ENCODE measurements at regions not wholly inside any gene's neighbourhood (a gene's known extent, or its start where the extent isn't known, plus 50 kb on each side); places are given as distances from the start of the nearest gene placed in this dataset.

DNA sequence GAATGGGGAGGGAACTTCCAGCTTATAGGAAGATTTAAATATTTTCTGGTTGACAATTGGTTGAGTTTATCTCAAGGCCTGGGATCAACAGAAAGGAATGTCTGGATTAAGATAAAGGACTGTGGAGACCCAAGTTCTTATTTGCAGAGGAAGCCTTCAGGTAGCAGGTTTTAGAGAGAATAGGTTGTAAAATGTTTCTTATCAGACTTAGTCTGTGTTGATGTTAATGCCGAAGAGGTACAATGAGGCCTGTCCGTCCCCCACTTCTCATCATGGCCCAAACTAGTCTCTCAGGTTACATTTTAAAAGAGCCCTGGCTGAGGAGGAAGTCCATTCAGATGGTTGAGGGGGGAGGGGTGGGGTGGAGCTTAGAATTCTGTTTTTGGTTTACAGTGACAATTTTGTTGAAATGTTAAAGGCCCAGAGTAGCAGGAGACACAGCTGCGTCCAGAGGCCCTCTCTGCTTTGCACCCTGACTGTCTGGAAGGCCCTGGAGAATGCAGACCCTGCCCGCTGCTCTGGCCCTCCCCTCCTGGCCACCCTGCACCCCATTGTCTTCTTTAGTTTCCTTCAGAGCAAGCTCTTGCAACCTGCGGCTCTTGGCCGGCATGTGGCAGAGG, 672.5 kb upstream of the TMEM132C start:
- Histone ChIP-seq H3K4me1 (ENCODE audit: insufficient read depth) (no peaks in the 10 kb centered on the region), H3K4me3 (no peak overlapping the region), H3K27ac (no peak overlapping the region), H3K36me3 (ENCODE audit: low read depth) (no peaks in the 10 kb centered on the region), H3K79me2 (ENCODE audit: insufficient read depth) (no peaks in the 10 kb centered on the region), H3K9ac (no peak overlapping the region), H3K27me3 (replicated peaks; ENCODE audit: insufficient read depth) (no peaks in the 10 kb centered on the region), H3K4me2 (ENCODE audit: unreplicated experiment) (no peak overlapping the region), H3K9me2 (ENCODE audit: insufficient read depth) (no peaks in the 10 kb centered on the region), H2AFZ (no peak overlapping the region), H3K9me3 (ENCODE audit: low read depth) (no peaks in the 10 kb centered on the region), H4K20me1 (ENCODE audit: insufficient read depth) (no peaks in the 10 kb centered on the region), H3F3A (ENCODE audit: insufficient read depth) (no peaks in the 10 kb centered on the region)
- DNase-seq: no peak
- in situ Hi-C loops (cut with MboI): no loop called here
- WGBS, 2 experiments (ENCODE audit: low coverage in 1 of 2, low lambda C conversion rate in 2 of 2, missing lambda C conversion rate in 2 of 2): 86 to 88% methylated on average over 6 of the region's 6 CpGs
- no peak for TF ChIP-seq EZH2phosphoT487 (IDR thresholded peaks at IDR 0.05; ENCODE audit: insufficient read depth, low read depth)
- TF ChIP-seq EZH2 (IDR thresholded peaks at IDR 0.05; ENCODE audit: insufficient read depth, poor library complexity, severe bottlenecking): no peak

DNA sequence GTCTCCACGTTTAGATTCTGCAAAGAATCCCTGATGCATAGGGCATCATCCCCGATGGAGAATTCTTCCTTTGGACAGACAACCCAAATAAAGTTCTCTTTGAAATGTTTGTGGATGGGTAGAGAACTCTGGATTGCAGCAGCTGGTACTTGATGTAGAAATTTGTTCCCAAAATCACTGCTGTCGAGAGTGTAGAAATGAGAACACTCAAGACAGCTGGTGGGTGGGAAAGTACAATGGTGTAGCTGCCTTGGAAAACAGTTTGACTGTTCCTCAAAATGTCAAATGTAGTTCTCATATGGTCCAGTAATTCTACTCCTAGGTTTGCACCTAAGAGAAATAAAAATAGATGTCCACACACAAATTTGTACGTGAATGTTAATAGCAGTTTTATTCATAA, 671.5 kb upstream of the TMEM132C start:
- 70 to 81% methylated on average over 4 of the region's 4 CpGs for WGBS, 2 experiments (ENCODE audit: low coverage in 1 of 2, low lambda C conversion rate in 2 of 2, missing lambda C conversion rate in 2 of 2)
- no peaks in the 10 kb centered on the region for H3K9me3 ChIP-seq (ENCODE audit: low read depth)
- in situ Hi-C loops (cut with MboI): no loop called here
- H3K27me3 ChIP-seq (replicated peaks; ENCODE audit: insufficient read depth): no peaks in the 10 kb centered on the region
- H3K79me2 ChIP-seq (ENCODE audit: insufficient read depth): no peaks in the 10 kb centered on the region
- DNase-seq: no peak
- no peak for TF ChIP-seq EZH2 (IDR thresholded peaks at IDR 0.05; ENCODE audit: insufficient read depth, poor library complexity, severe bottlenecking)
- TF ChIP-seq EZH2phosphoT487 (IDR thresholded peaks at IDR 0.05; ENCODE audit: insufficient read depth, low read depth): no peak
- H3K4me2 ChIP-seq (ENCODE audit: unreplicated experiment): no peak overlapping the region
- H3F3A ChIP-seq (ENCODE audit: insufficient read depth): no peaks in the 10 kb centered on the region
- H3K27ac ChIP-seq: no peak overlapping the region
- no peak overlapping the region for H2AFZ ChIP-seq
- H3K36me3 ChIP-seq (ENCODE audit: low read depth): no peaks in the 10 kb centered on the region
- H3K9me2 ChIP-seq (ENCODE audit: insufficient read depth): no peaks in the 10 kb centered on the region
- H3K4me1 ChIP-seq (ENCODE audit: insufficient read depth): no peaks in the 10 kb centered on the region
- no peaks in the 10 kb centered on the region for H4K20me1 ChIP-seq (ENCODE audit: insufficient read depth)
- no peak overlapping the region for H3K4me3 ChIP-seq
- no peak overlapping the region for H3K9ac ChIP-seq

- Histone ChIP-seq H3K27me3 (replicated peaks; ENCODE audit: insufficient read depth) (no peaks in the 10 kb centered on the region), H3K9ac (no peak overlapping the region), H4K20me1 (ENCODE audit: insufficient read depth) (no peaks in the 10 kb centered on the region), H3K9me2 (ENCODE audit: insufficient read depth) (no peaks in the 10 kb centered on the region), H3K4me1 (ENCODE audit: insufficient read depth) (no peaks in the 10 kb centered on the region), H3K9me3 (ENCODE audit: low read depth) (no peaks in the 10 kb centered on the region), H3K79me2 (ENCODE audit: insufficient read depth) (no peaks in the 10 kb centered on the region), H3K27ac (no peak overlapping the region), H3K4me3 (no peak overlapping the region), H3F3A (ENCODE audit: insufficient read depth) (no peaks in the 10 kb centered on the region), H2AFZ (no peak overlapping the region), H3K36me3 (ENCODE audit: low read depth) (no peaks in the 10 kb centered on the region), H3K4me2 (ENCODE audit: unreplicated experiment) (no peak overlapping the region)
- in situ Hi-C loops (cut with MboI): no loop called here
- DNase-seq: no peak
- TF ChIP-seq EZH2 (IDR thresholded peaks at IDR 0.05; ENCODE audit: insufficient read depth, poor library complexity, severe bottlenecking): no peak
- TF ChIP-seq EZH2phosphoT487 (IDR thresholded peaks at IDR 0.05; ENCODE audit: insufficient read depth, low read depth): no peak
- WGBS, 2 experiments (ENCODE audit: low coverage in 1 of 2, low lambda C conversion rate in 2 of 2, missing lambda C conversion rate in 2 of 2): 88 to 92% methylated on average over 4 of the region's 4 CpGs
These were observed 670.1 kb upstream of the TMEM132C start for GRCh38 chr12:127596891-127597290.

- no peak for TF ChIP-seq EZH2 (IDR thresholded peaks at IDR 0.05; ENCODE audit: insufficient read depth, poor library complexity, severe bottlenecking)
- no peak for TF ChIP-seq EZH2phosphoT487 (IDR thresholded peaks at IDR 0.05; ENCODE audit: insufficient read depth, low read depth)
- no peak for DNase-seq
- H3K27me3 ChIP-seq (replicated peaks; ENCODE audit: insufficient read depth): no peaks in the 10 kb centered on the region
- H2AFZ ChIP-seq: no peak overlapping the region
- H3K4me1 ChIP-seq (ENCODE audit: insufficient read depth): no peaks in the 10 kb centered on the region
- no peaks in the 10 kb centered on the region for H3K79me2 ChIP-seq (ENCODE audit: insufficient read depth)
- WGBS, 2 experiments (ENCODE audit: low coverage in 1 of 2, low lambda C conversion rate in 2 of 2, missing lambda C conversion rate in 2 of 2): 68% methylated on average over 7 of the region's 7 CpGs
- H4K20me1 ChIP-seq (ENCODE audit: insufficient read depth): no peaks in the 10 kb centered on the region
- no peaks in the 10 kb centered on the region for H3K36me3 ChIP-seq (ENCODE audit: low read depth)
- no peaks in the 10 kb centered on the region for H3K9me3 ChIP-seq (ENCODE audit: low read depth)
- no peak overlapping the region for H3K9ac ChIP-seq
- in situ Hi-C loops (cut with MboI): no loop called here
- H3K4me3 ChIP-seq: no peak overlapping the region
- H3K9me2 ChIP-seq (ENCODE audit: insufficient read depth): no peaks in the 10 kb centered on the region
- H3K27ac ChIP-seq: no peak overlapping the region
- no peak overlapping the region for H3K4me2 ChIP-seq (ENCODE audit: unreplicated experiment)
- H3F3A ChIP-seq (ENCODE audit: insufficient read depth): no peaks in the 10 kb centered on the region
These were observed 667.5 kb upstream of the TMEM132C start for GRCh38 chr12:127599436-127599835.

DNA sequence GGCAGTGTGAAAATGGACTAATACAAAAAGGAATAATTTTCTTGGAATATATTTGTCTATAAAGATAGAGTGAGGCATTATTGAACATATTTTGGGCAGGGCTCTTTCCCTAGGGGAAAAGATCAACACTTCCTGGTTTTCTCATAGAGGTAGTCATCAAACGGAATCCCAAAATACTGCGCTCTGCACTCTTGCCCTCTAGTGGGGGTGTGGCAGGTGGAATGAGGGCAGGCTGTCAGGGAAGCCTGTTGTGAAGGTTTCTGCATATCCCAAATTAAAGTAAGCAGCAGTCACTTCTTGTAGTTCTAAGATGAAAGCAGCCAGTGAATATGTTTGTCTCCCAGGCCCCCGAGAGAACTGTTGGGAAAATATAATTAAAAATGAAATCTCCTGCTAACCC, 666.8 kb upstream of the TMEM132C start:
- H3K79me2 ChIP-seq (ENCODE audit: insufficient read depth): no peaks in the 10 kb centered on the region
- H3K9me2 ChIP-seq (ENCODE audit: insufficient read depth): no peaks in the 10 kb centered on the region
- H3K4me2 ChIP-seq (ENCODE audit: unreplicated experiment): no peak overlapping the region
- no peaks in the 10 kb centered on the region for H3K9me3 ChIP-seq (ENCODE audit: low read depth)
- H3F3A ChIP-seq (ENCODE audit: insufficient read depth): no peaks in the 10 kb centered on the region
- H3K27me3 ChIP-seq (replicated peaks; ENCODE audit: insufficient read depth): no peaks in the 10 kb centered on the region
- H3K4me3 ChIP-seq: no peak overlapping the region
- no peak overlapping the region for H3K9ac ChIP-seq
- WGBS, 2 experiments (ENCODE audit: low coverage in 1 of 2, low lambda C conversion rate in 2 of 2, missing lambda C conversion rate in 2 of 2): 61 to 70% methylated on average over 3 of the region's 3 CpGs
- no peaks in the 10 kb centered on the region for H4K20me1 ChIP-seq (ENCODE audit: insufficient read depth)
- no peaks in the 10 kb centered on the region for H3K4me1 ChIP-seq (ENCODE audit: insufficient read depth)
- no peak overlapping the region for H3K27ac ChIP-seq
- TF ChIP-seq EZH2phosphoT487 (IDR thresholded peaks at IDR 0.05; ENCODE audit: insufficient read depth, low read depth) (no peak), EZH2 (IDR thresholded peaks at IDR 0.05; ENCODE audit: insufficient read depth, poor library complexity, severe bottlenecking) (no peak)
- peak; percentile 5 for DNase-seq
- no peaks in the 10 kb centered on the region for H3K36me3 ChIP-seq (ENCODE audit: low read depth)
- in situ Hi-C loops (cut with MboI): no loop called here
- no peak overlapping the region for H2AFZ ChIP-seq

All from GM23248 (cell line).